Mesothelial cell of epicardium (in vitro differentiated cells): ENCODE measurements at regions not wholly inside any gene's neighbourhood (a gene's known extent, or its start where the extent isn't known, plus 50 kb on each side); places are given as distances from the start of the nearest gene placed in this dataset.
"Not testable (repeated sequence)": the region's sequence is repeated elsewhere in the genome, so short reads cannot be mapped to it uniquely, and the experiment has no call there.

Experiments used
- DNase-seq, 2 experiments: peaks; one replicate each; pipeline ENCODE4 v3.0.0; 2021; ENCODE audit warnings: low spot score in 2 of 2; ENCODE audit not compliant: unreplicated experiment in 2 of 2
- H3K27ac Mint-ChIP-seq: 2 replicates; pipeline ENCODE4 v1.8.0; 2021; ENCODE audit warnings: mixed read lengths
- H3K27me3 Mint-ChIP-seq: 2 replicates; pipeline ENCODE4 v1.8.0; 2021; ENCODE audit warnings: low read depth, mixed read lengths
- H3K36me3 Mint-ChIP-seq: 2 replicates; pipeline ENCODE4 v1.8.0; 2021; ENCODE audit warnings: mixed read lengths
- H3K4me1 Mint-ChIP-seq: 2 replicates; pipeline ENCODE4 v1.8.0; 2021; ENCODE audit warnings: mixed read lengths
- H3K4me3 Mint-ChIP-seq: 2 replicates; pipeline ENCODE4 v1.8.0; 2021; ENCODE audit warnings: mild to moderate bottlenecking, moderate library complexity, mixed read lengths
- H3K9me3 Mint-ChIP-seq: 2 replicates; pipeline ENCODE4 v1.8.0; 2021; ENCODE audit warnings: mixed read lengths
- TF ChIP-seq, protein P1 (sequence below): fragments of 200-600 bp; sonication (generic); IDR thresholded peaks from one replicate; pipeline ENCODE4 v1.5.0; 2021; ENCODE audit warnings: antibody characterized with exemption; ENCODE audit not compliant: unreplicated experiment

DNA sequence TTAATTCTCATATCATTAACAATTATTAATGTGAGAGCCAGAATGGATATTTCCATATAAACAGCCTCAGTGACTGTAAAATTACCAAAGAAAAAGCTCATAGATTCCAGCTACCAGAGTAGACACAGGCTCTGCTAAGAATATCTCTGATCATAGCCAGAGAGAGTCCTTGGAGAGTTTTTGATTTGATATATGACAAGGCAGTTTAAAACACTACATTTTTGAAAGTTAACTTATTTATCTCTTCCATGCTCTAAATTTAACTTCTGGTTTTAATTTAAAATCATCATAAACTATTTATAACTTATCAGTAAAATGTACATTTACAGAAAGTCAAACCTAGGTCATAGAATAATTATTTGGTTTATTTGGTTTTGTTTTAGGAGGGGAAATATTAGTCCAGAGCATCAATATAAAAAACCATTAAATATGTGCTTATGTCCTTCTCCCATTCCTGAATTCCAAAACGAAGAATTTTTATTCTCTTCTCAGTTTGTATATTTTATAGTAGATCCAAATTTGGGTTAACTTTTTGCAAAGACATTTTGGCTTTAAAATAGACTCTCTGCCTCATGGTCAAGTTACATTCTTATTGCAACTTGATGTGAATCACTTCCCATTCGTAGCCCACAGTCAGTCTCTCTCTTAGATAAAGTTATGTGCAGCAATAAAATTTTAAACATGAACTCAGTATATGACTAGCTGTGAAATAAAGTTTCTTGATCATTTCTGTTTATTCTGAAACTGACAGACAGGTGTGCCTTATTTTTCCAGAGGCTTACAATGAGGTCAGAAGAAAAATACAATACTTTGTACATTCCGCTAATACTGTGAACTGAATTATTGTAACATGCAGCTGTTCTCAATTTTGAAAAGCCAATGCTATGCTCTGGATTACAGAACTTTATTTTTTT, 267.1 kb downstream of the PAPSS1 start:
- H3K4me3 Mint-ChIP-seq, result no peak overlapping the region
- DNase-seq, result no peak
- H3K27ac Mint-ChIP-seq, result peak overlapping the region; percentile 34
- H3K27me3 Mint-ChIP-seq, result no peaks in the 10 kb centered on the region
- H3K4me1 Mint-ChIP-seq, result peaks cover 9% of the 10 kb centered on the region
- no peaks in the 10 kb centered on the region for H3K9me3 Mint-ChIP-seq
- TF ChIP-seq, protein P1, sequence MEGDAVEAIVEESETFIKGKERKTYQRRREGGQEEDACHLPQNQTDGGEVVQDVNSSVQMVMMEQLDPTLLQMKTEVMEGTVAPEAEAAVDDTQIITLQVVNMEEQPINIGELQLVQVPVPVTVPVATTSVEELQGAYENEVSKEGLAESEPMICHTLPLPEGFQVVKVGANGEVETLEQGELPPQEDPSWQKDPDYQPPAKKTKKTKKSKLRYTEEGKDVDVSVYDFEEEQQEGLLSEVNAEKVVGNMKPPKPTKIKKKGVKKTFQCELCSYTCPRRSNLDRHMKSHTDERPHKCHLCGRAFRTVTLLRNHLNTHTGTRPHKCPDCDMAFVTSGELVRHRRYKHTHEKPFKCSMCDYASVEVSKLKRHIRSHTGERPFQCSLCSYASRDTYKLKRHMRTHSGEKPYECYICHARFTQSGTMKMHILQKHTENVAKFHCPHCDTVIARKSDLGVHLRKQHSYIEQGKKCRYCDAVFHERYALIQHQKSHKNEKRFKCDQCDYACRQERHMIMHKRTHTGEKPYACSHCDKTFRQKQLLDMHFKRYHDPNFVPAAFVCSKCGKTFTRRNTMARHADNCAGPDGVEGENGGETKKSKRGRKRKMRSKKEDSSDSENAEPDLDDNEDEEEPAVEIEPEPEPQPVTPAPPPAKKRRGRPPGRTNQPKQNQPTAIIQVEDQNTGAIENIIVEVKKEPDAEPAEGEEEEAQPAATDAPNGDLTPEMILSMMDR, result no peak
- no peaks in the 10 kb centered on the region for H3K36me3 Mint-ChIP-seq

DNA sequence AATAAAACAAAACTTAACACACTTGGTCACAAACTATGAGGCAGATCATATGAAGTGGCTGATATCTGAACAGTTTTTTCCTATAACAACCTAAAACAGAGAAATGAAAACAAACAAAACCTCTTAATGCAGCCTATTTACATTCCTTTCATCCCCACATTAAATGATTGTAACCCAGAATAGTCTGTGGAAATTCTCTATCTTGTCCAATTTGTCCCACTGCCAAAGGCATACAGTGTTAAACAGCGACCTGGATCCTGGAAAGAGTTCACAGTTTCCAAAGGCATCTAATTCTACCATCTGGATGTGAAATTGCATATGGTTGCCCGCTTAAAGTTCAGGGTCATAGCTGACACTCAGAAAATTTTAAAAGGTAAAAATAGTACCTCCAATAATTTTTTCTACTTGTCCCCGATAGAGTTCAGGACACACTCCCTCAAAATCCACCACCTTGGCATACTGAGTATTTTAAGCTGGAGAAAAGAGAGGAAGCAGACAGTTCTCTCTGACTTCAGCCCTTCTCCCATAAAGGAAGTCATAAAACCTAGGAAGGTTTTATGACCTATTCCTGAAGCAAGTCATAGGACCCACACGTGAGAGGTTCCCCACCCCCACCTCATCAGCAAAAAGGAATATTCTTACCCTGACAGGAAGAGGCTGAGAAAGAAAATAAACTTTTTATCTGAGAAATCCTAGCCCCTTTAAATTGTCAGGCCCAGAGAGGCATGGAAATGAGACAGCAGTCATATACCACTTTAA, 270.2 kb downstream of the PAPSS1 start:
- no peaks in the 10 kb centered on the region for H3K27me3 Mint-ChIP-seq
- no peak for DNase-seq
- H3K36me3 Mint-ChIP-seq, result peaks cover 2% of the 10 kb centered on the region
- peaks cover 9% of the 10 kb centered on the region for H3K4me1 Mint-ChIP-seq
- peaks cover 20% of the 10 kb centered on the region for H3K9me3 Mint-ChIP-seq
- TF ChIP-seq, protein P1, result no peak
- H3K27ac Mint-ChIP-seq, result peak overlapping the region; percentile 39
- H3K4me3 Mint-ChIP-seq, result no peak overlapping the region

DNA sequence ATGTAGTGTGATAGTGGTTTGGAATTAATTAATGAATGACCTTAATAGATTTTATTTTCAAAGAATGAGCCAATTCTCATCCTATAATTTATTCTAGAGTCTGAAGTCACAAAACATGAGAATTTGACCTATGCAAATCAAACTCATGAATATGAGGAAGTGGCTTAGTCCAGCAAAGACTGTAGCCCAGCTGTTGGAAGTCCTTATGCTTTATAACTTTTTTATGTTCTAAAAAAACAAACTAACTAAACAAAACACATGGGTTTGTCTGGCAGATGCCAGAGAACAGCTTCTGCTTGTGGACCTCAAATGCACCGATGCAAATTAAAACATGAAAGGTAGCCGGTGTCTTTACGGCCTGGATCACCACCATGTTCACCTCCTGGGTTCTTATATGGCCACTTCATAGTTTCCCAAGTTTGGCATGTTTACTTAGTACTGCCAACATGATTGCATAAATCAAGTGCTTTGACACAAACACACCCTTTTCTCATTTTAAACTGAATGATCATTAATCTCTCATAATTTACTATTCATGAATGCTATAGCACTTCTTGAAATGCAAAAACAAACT, 277.4 kb downstream of the PAPSS1 start:
- TF ChIP-seq, protein P1, result no peak
- no peak overlapping the region for H3K4me3 Mint-ChIP-seq
- no peaks in the 10 kb centered on the region for H3K27me3 Mint-ChIP-seq
- no peaks in the 10 kb centered on the region for H3K4me1 Mint-ChIP-seq
- DNase-seq, result no peak
- peaks cover 2% of the 10 kb centered on the region for H3K36me3 Mint-ChIP-seq
- H3K27ac Mint-ChIP-seq, result no peak overlapping the region
- H3K9me3 Mint-ChIP-seq, result peaks cover 21% of the 10 kb centered on the region

DNA sequence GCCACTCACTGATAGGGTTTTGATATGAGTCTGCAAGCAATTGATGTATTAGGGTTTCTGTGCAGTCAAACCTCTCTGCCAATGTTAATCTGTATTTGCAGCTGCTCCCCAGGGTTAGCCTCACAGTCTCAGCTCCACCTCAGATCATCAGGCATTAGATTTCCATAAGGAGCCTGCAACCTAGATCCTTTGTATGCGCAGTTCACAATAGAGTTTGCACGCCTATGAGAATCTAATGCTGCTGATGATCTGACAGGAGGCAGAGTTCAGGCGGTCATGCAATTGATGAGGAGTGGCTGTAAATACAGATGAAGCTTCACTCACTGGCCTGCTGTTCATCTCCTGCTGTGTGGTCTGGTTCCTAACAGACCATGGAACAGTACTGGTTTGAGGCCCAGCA, 280.6 kb downstream of the PAPSS1 start:
- H3K27ac Mint-ChIP-seq, result no peak overlapping the region
- no peaks in the 10 kb centered on the region for H3K4me1 Mint-ChIP-seq
- H3K4me3 Mint-ChIP-seq, result no peak overlapping the region
- TF ChIP-seq, protein P1, result no peak
- no peaks in the 10 kb centered on the region for H3K27me3 Mint-ChIP-seq
- H3K36me3 Mint-ChIP-seq, result no peaks in the 10 kb centered on the region
- DNase-seq, result no peak
- no peaks in the 10 kb centered on the region for H3K9me3 Mint-ChIP-seq

DNA sequence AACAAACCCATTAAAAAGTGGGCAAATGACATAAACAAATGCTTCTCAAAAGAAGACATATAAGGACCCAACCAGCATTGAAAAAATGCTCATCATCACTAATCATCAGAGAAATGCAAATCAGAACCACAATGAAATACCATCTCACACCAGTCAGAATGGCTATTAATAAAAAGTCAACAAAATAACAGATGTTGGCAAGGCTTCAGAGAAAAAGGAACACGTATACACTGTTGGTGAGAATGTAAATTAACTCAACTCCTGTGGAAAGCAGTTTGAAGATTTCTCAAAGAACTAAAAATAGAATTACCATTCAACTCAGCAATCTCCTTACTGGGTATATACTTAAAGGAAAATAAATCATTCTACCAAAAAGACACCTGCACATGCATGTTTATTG, 283.6 kb downstream of the PAPSS1 start:
- H3K36me3 Mint-ChIP-seq, H3K27me3 Mint-ChIP-seq, H3K9me3 Mint-ChIP-seq, DNase-seq, H3K27ac Mint-ChIP-seq, H3K4me1 Mint-ChIP-seq, H3K4me3 Mint-ChIP-seq: not testable (repeated sequence)

DNA sequence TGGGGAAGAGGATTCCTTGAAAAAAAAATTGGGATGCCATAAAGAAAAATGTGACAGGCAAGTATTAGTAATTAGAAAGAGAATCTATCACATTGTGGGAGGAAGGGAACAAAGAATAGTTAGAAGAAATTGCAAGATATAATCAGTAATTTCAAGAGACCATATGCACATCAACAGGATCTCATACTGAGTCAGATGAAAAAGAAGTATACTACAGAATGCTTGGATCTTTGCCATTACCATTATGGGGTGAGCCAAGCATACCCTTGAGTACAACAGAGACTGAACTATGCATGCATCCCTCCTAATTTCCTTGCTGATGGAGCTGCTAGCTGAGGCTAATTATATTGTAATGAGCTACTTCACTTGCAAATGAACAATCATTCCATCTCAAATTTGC, 287.6 kb downstream of the PAPSS1 start:
- Mint-ChIP-seq H3K27ac (no peak overlapping the region), H3K9me3 (no peaks in the 10 kb centered on the region), H3K36me3 (no peaks in the 10 kb centered on the region), H3K27me3 (no peaks in the 10 kb centered on the region), H3K4me1 (no peaks in the 10 kb centered on the region), H3K4me3 (no peak overlapping the region)
- DNase-seq, result no peak
- TF ChIP-seq, protein P1, result no peak
